SK-N-SH treated with all-trans-retinoic acid at 6 μM for 48 hours (cell line): ENCODE measurements at regions not wholly inside any gene's neighbourhood (a gene's known extent, or its start where the extent isn't known, plus 50 kb on each side); places are given as distances from the start of the nearest gene placed in this dataset.

ENCODE experiments used
- ATAC-seq: fragments of 200-7000 bp; cut with Tn5 transposase; 3 replicates; pipeline ENCODE4 v1.9.1; 2020; ENCODE audit warnings: mild to moderate bottlenecking, moderate library complexity
- ARNTL ChIP-seq: fragments of 450-650 bp; formaldehyde crosslinking; IDR thresholded peaks from 2 replicates; pipeline ENCODE4 v1.5.0; 2020; ENCODE audit warnings: low read depth, mild to moderate bottlenecking, moderate library complexity, borderline replicate concordance
- BACH2 ChIP-seq: fragments of 250-450 bp; sonication (Bioruptor Pico); IDR thresholded peaks from 2 replicates; pipeline ENCODE4 v1.9.0; 2021; ENCODE audit warnings: mild to moderate bottlenecking, borderline replicate concordance
- CSDC2 ChIP-seq: fragments of 250-450 bp; sonication (Bioruptor Pico); IDR thresholded peaks from 2 replicates; pipeline ENCODE4 v1.5.0; 2020; ENCODE audit warnings: mild to moderate bottlenecking, moderate library complexity
- ESRRG ChIP-seq: fragments of 250-450 bp; sonication (Bioruptor Pico); IDR thresholded peaks from 2 replicates; pipeline ENCODE4 v1.6.1; 2021; ENCODE audit warnings: mild to moderate bottlenecking
- OSR1 ChIP-seq: fragments of 250-450 bp; sonication (Bioruptor Pico); IDR thresholded peaks from 2 replicates; pipeline ENCODE4 v1.8.0; 2022; ENCODE audit warnings: moderate library complexity, mild to moderate bottlenecking, inconsistent platforms
- RARB ChIP-seq: fragments of 250-450 bp; sonication (Bioruptor Pico); IDR thresholded peaks from 2 replicates; pipeline ENCODE4 v1.8.0; 2021; ENCODE audit warnings: mild to moderate bottlenecking, moderate library complexity
- SNAI2 ChIP-seq: fragments of 250-450 bp; sonication (Bioruptor Pico); IDR thresholded peaks from 2 replicates; pipeline ENCODE4 v1.5.0; 2020; ENCODE audit warnings: mild to moderate bottlenecking, moderate library complexity
- TCF4 ChIP-seq: fragments of 250-450 bp; sonication (Bioruptor Pico); IDR thresholded peaks from 2 replicates; pipeline ENCODE4 v1.8.0; 2021; ENCODE audit warnings: mild to moderate bottlenecking, moderate library complexity, borderline replicate concordance
- TOX ChIP-seq: fragments of 250-450 bp; sonication (Bioruptor Pico); IDR thresholded peaks from 2 replicates; pipeline ENCODE4 v1.8.0; 2021; ENCODE audit warnings: mild to moderate bottlenecking, moderate library complexity, borderline replicate concordance
- ZC3H10 ChIP-seq: fragments of 250-450 bp; sonication (Bioruptor Pico); IDR thresholded peaks from 2 replicates; pipeline ENCODE4 v1.5.1; 2021; ENCODE audit warnings: mild to moderate bottlenecking, moderate library complexity
- ZFP3 ChIP-seq: fragments of 250-450 bp; sonication (Bioruptor Pico); IDR thresholded peaks from 2 replicates; pipeline ENCODE4 v1.5.0; 2020; ENCODE audit warnings: mild to moderate bottlenecking, moderate library complexity
- ZFP30 ChIP-seq: fragments of 450-650 bp; formaldehyde crosslinking; IDR thresholded peaks from 2 replicates; pipeline ENCODE4 v1.5.0; 2022; ENCODE audit warnings: mild to moderate bottlenecking, moderate library complexity
- ZNF70 ChIP-seq: fragments of 450-650 bp; formaldehyde crosslinking; IDR thresholded peaks from 2 replicates; pipeline ENCODE4 v1.5.0; 2020; ENCODE audit warnings: mild to moderate bottlenecking, moderate library complexity
- ZNF8 ChIP-seq: fragments of 450-650 bp; formaldehyde crosslinking; IDR thresholded peaks from 2 replicates; pipeline ENCODE4 v1.5.0; 2020; ENCODE audit warnings: mild to moderate bottlenecking, moderate library complexity
- TF ChIP-seq, protein P1 (sequence below): fragments of 250-450 bp; sonication (Bioruptor Pico); IDR thresholded peaks from 2 replicates; pipeline ENCODE4 v1.8.0; 2021; ENCODE audit warnings: low read depth, mild to moderate bottlenecking, moderate library complexity, borderline replicate concordance
- TF ChIP-seq, protein P2 (sequence below): fragments of 250-450 bp; sonication (Bioruptor Pico); IDR thresholded peaks from 2 replicates; pipeline ENCODE4 v1.5.1; 2021; ENCODE audit warnings: mild to moderate bottlenecking, moderate library complexity
- TF ChIP-seq, protein P3 (sequence below): fragments of 250-450 bp; sonication (Bioruptor Pico); IDR thresholded peaks from 2 replicates; pipeline ENCODE4 v1.5.1; 2020; ENCODE audit warnings: low read depth, mild to moderate bottlenecking, moderate library complexity
- TF ChIP-seq, protein P4 (sequence below): fragments of 250-450 bp; sonication (Bioruptor Pico); IDR thresholded peaks from 2 replicates; pipeline ENCODE4 v1.8.0; 2020; ENCODE audit warnings: mild to moderate bottlenecking, moderate library complexity, borderline replicate concordance

DNA sequence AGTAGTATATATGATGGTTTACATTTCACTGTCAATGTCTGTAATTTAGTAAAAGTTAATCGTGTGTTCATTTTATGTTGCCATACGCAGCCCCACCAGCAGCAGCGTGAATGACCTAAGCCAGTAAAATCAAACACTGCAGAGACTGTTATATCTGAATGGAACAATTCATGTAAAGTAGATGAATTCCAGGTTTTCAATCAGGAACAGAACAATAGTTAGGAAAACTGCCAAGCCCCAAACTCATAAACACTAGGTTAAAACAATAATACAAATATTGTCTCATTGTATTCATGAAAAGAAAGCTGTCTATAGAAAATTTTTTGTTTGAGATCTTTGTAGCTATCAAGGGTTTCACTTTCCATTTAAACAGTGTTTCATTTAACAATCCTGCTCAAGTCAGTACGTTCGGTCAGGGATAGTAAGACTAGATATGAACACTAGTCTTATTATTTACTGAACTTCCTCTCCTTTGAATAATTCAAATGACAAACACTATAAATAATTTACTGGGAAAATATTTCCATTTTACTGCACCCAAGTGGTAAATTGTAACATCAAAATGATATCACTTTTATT lies 256.8 kb upstream of the FLRT2 start (continued):
- TF ChIP-seq OSR1 (no peak), CSDC2 (CRISPR knock-in tag) (no peak), BACH2 (CRISPR knock-in tag) (no peak), ESRRG (CRISPR knock-in tag) (no peak), ZFP30 (CRISPR knock-in tag) (no peak)
- TF ChIP-seq, protein P1, sequence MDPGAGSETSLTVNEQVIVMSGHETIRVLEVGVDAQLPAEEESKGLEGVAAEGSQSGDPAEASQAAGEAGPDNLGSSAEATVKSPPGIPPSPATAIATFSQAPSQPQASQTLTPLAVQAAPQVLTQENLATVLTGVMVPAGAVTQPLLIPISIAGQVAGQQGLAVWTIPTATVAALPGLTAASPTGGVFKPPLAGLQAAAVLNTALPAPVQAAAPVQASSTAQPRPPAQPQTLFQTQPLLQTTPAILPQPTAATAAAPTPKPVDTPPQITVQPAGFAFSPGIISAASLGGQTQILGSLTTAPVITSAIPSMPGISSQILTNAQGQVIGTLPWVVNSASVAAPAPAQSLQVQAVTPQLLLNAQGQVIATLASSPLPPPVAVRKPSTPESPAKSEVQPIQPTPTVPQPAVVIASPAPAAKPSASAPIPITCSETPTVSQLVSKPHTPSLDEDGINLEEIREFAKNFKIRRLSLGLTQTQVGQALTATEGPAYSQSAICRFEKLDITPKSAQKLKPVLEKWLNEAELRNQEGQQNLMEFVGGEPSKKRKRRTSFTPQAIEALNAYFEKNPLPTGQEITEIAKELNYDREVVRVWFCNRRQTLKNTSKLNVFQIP (CRISPR knock-in tag), result no peak

DNA sequence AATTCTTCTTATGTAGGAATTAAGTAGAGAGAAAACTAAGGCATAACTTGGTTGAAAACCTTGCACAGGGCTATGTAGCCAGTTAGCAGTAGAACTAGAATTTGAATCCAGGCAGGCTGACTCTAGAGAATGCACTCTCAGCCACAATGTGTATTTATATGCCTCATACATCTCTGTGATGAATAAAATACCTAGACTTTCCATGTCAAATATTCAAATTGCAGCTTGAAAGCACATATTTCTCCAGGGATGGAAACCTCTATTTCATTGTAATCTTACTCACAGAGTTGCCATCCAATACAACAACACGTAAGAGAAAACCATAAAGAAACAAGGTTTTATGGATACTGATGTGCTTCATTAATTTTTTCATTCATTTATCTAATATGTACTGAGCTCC lies 256.0 kb upstream of the FLRT2 start:
- TF ChIP-seq, protein P2, sequence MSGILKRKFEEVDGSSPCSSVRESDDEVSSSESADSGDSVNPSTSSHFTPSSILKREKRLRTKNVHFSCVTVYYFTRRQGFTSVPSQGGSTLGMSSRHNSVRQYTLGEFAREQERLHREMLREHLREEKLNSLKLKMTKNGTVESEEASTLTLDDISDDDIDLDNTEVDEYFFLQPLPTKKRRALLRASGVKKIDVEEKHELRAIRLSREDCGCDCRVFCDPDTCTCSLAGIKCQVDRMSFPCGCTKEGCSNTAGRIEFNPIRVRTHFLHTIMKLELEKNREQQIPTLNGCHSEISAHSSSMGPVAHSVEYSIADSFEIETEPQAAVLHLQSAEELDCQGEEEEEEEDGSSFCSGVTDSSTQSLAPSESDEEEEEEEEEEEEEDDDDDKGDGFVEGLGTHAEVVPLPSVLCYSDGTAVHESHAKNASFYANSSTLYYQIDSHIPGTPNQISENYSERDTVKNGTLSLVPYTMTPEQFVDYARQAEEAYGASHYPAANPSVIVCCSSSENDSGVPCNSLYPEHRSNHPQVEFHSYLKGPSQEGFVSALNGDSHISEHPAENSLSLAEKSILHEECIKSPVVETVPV (CRISPR knock-in tag), result no peak
- TF ChIP-seq ESRRG (CRISPR knock-in tag) (no peak), SNAI2 (CRISPR knock-in tag) (no peak)
- TF ChIP-seq, protein P3, sequence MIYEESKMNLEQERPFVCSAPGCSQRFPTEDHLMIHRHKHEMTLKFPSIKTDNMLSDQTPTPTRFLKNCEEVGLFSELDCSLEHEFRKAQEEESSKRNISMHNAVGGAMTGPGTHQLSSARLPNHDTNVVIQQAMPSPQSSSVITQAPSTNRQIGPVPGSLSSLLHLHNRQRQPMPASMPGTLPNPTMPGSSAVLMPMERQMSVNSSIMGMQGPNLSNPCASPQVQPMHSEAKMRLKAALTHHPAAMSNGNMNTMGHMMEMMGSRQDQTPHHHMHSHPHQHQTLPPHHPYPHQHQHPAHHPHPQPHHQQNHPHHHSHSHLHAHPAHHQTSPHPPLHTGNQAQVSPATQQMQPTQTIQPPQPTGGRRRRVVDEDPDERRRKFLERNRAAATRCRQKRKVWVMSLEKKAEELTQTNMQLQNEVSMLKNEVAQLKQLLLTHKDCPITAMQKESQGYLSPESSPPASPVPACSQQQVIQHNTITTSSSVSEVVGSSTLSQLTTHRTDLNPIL (CRISPR knock-in tag), result no peak

DNA sequence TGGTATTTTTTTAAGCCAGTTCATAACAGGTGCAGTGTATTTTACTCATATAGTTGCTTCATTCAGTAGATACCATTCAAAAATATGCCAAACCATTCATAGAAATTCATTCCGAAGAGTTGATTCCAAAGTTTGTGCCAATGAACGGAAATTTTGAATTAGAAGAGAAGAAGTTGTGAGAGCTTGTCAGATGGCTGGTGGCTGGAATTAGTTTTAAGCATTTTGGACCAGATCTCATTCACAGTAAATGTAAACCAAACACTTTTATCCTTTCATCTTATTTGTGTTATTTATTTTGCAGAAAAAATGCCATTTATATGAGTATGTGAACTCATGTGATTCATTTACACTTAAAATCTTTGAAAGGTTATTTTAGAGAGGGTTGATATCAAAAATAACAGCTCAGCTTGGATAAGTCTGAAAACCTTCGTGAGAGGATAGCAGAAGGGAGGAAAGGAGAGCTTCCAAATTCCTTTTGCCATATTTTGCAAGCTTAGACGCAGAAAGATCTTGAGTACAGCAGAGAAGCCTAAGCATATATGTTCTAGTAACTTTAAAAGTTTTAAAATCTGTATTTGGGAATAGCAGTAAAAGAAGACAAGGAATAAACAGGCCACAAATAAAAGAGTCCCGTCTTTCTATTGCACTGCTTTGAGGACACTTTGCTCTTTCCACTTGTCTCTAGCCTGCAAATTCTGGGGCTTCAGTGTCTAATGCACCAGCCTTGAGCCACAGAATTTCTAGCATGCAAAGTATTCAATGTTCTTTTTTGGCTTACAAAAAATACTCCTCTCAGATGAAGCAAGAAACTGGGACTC lies 253.6 kb upstream of the FLRT2 start:
- TF ChIP-seq, protein P3 (CRISPR knock-in tag), result no peak
- TF ChIP-seq SNAI2 (CRISPR knock-in tag) (no peak), ZNF8 (no peak), ZFP3 (CRISPR knock-in tag) (no peak), ARNTL (no peak), ZC3H10 (CRISPR knock-in tag) (no peak), TOX (no peak), ZFP30 (CRISPR knock-in tag) (no peak), RARB (no peak), TCF4 (CRISPR knock-in tag) (no peak), ZNF70 (CRISPR knock-in tag) (no peak)
- TF ChIP-seq, protein P4, sequence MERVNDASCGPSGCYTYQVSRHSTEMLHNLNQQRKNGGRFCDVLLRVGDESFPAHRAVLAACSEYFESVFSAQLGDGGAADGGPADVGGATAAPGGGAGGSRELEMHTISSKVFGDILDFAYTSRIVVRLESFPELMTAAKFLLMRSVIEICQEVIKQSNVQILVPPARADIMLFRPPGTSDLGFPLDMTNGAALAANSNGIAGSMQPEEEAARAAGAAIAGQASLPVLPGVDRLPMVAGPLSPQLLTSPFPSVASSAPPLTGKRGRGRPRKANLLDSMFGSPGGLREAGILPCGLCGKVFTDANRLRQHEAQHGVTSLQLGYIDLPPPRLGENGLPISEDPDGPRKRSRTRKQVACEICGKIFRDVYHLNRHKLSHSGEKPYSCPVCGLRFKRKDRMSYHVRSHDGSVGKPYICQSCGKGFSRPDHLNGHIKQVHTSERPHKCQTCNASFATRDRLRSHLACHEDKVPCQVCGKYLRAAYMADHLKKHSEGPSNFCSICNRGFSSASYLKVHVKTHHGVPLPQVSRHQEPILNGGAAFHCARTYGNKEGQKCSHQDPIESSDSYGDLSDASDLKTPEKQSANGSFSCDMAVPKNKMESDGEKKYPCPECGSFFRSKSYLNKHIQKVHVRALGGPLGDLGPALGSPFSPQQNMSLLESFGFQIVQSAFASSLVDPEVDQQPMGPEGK (CRISPR knock-in tag), result no peak
- TF ChIP-seq, protein P2 (CRISPR knock-in tag), result no peak
- TF ChIP-seq, protein P1 (CRISPR knock-in tag), result no peak
- ATAC-seq, result no peak

More for the DNA sequence above, 256.0 kb upstream of the FLRT2 start:
- ATAC-seq, result no peak
